ENCODE measurements at regions not wholly inside any gene's neighbourhood (a gene's known extent, or its start where the extent isn't known, plus 50 kb on each side); places are given as distances from the start of the nearest gene placed in this dataset.

DNA sequence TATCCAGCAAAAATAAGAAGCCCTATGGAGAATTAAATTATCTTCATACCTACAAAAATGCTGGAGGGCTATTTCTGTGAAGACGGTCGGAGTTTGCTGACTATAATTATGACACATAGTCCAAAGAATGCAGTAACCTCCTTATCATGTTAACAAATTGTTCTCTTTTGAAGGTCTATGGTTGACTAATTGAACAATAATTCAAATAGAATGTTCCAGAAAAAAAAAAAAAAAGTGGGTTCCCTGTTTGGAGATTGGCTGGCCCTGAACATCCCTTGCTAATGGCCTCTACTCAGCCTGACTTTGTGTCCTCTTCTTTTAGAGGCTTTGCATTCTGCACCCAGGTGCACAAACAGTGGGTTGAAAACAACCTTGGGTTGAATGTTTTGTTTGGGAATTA is 82.8 kb upstream of the CCBE1 start:
- TF ChIP-seq, protein P1, sequence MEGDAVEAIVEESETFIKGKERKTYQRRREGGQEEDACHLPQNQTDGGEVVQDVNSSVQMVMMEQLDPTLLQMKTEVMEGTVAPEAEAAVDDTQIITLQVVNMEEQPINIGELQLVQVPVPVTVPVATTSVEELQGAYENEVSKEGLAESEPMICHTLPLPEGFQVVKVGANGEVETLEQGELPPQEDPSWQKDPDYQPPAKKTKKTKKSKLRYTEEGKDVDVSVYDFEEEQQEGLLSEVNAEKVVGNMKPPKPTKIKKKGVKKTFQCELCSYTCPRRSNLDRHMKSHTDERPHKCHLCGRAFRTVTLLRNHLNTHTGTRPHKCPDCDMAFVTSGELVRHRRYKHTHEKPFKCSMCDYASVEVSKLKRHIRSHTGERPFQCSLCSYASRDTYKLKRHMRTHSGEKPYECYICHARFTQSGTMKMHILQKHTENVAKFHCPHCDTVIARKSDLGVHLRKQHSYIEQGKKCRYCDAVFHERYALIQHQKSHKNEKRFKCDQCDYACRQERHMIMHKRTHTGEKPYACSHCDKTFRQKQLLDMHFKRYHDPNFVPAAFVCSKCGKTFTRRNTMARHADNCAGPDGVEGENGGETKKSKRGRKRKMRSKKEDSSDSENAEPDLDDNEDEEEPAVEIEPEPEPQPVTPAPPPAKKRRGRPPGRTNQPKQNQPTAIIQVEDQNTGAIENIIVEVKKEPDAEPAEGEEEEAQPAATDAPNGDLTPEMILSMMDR (IDR thresholded peaks at IDR 0.05) = no peak
- no peak for TF ChIP-seq EZH2 (IDR thresholded peaks at IDR 0.05; ENCODE audit: borderline replicate concordance, insufficient read depth, low read depth, low read length, poor library complexity, severe bottlenecking)
